NCI-H2107 treated with DMSO at 0.1 percent for 48 hours (cell line): ENCODE measurements at regions not wholly inside any gene's neighbourhood (a gene's known extent, or its start where the extent isn't known, plus 50 kb on each side); places are given as distances from the start of the nearest gene placed in this dataset.
"Not testable (repeated sequence)": the region's sequence is repeated elsewhere in the genome, so short reads cannot be mapped to it uniquely, and the experiment has no call there.

Source experiments
- DNase-seq: peaks from one replicate; lab custom pipeline; 2025; ENCODE audit not compliant: unreplicated experiment; lab: John Stamatoyannopoulos, UW

- no peak for DNase-seq
Measured at GRCh38 chr7:51592842-51593599, 276.4 kb upstream of the COBL start.

GRCh38 chr7:51591223-51591622 is 274.6 kb upstream of the COBL start:
- DNase-seq, result no peak

- no peak for DNase-seq
Measured at GRCh38 chr7:51590746-51591145, 274.1 kb upstream of the COBL start.

GRCh38 chr7:51589111-51589510 is 272.5 kb upstream of the COBL start:
- no peak for DNase-seq

GRCh38 chr7:51587604-51588003 is 271.0 kb upstream of the COBL start:
- no peak for DNase-seq

GRCh38 chr7:51577390-51577789 is 260.8 kb upstream of the COBL start:
- no peak for DNase-seq

- no peak for DNase-seq
Measured at GRCh38 chr7:51569581-51569980, 253.0 kb upstream of the COBL start.

- no peak for DNase-seq
Measured at GRCh38 chr7:51569176-51569575, 252.6 kb upstream of the COBL start.

- DNase-seq, result no peak
Measured at GRCh38 chr7:51551070-51551469, 234.5 kb upstream of the COBL start.

- DNase-seq, result no peak
Measured at GRCh38 chr7:51545131-51545530, 228.5 kb upstream of the COBL start.

- peak; percentile 45 for DNase-seq
Measured at GRCh38 chr7:51543801-51544553, 227.4 kb upstream of the COBL start.

GRCh38 chr7:51540906-51541305 is 224.3 kb upstream of the COBL start:
- DNase-seq, result not testable (repeated sequence)

GRCh38 chr7:51539840-51540239 is 223.2 kb upstream of the COBL start:
- no peak for DNase-seq

- no peak for DNase-seq
Measured at GRCh38 chr7:51528172-51528571, 211.6 kb upstream of the COBL start.

GRCh38 chr7:51521694-51522312 is 205.2 kb upstream of the COBL start:
- no peak for DNase-seq

- no peak for DNase-seq
Measured at GRCh38 chr7:51521054-51521453, 204.4 kb upstream of the COBL start.

GRCh38 chr7:51518646-51519045 is 202.0 kb upstream of the COBL start:
- no peak for DNase-seq

- no peak for DNase-seq
Measured at GRCh38 chr7:51517187-51517586, 200.6 kb upstream of the COBL start.

- no peak for DNase-seq
Measured at GRCh38 chr7:51501620-51502019, 185.0 kb upstream of the COBL start.

GRCh38 chr7:51482976-51483375 is 166.4 kb upstream of the COBL start:
- no peak for DNase-seq

GRCh38 chr7:51481421-51481820 is 164.8 kb upstream of the COBL start:
- DNase-seq, result no peak

- no peak for DNase-seq
Measured at GRCh38 chr7:51477819-51478218, 161.2 kb upstream of the COBL start.
